ENCODE measurements at regions not wholly inside any gene's neighbourhood (a gene's known extent, or its start where the extent isn't known, plus 50 kb on each side); places are given as distances from the start of the nearest gene placed in this dataset.

DNA sequence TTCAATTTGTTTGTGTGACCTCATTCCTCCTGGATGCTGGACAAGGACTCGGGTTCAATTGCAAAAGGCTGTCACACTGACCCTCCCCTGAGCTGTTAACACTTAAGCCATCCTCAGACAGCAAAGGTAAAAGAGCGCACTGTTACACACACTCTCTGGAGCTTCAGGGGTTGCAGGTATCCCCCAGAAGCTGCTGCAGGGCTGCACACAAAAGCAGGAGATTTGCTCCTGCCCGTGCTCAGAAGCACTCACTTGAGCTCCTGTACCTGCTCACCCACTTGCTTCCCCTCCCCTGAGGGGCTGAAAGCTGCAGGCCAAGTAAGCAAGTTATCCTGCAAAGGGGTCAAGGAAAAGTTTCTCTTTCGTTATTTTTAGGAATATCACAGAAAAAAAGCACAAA lies 886.2 kb upstream of the ZWINT start:
- no peaks in the 10 kb centered on the region for H3K9me3 ChIP-seq (ENCODE audit: insufficient read depth, low read depth, low read length)
- H3K27ac ChIP-seq (ENCODE audit: low read depth, low read length): no peak overlapping the region
- peak overlapping the region; percentile 8; the same call in 1 of the 2 replicates for H3K4me3 ChIP-seq (ENCODE audit: low read length)
- WGBS: 69% methylated on average over 4 of the region's 4 CpGs
- no peaks in the 10 kb centered on the region for H3K36me3 ChIP-seq (ENCODE audit: insufficient read depth, low read length)
- H3K9ac ChIP-seq (ENCODE audit: low read depth, low read length): 0 out of 2 replicates have a peak overlapping the region, but pooled peaks have one; percentile 12
- H3K4me1 ChIP-seq (ENCODE audit: insufficient read depth, low read length): no peaks in the 10 kb centered on the region
- no peaks in the 10 kb centered on the region for H3K27me3 ChIP-seq (ENCODE audit: insufficient read depth, low read length)

DNA sequence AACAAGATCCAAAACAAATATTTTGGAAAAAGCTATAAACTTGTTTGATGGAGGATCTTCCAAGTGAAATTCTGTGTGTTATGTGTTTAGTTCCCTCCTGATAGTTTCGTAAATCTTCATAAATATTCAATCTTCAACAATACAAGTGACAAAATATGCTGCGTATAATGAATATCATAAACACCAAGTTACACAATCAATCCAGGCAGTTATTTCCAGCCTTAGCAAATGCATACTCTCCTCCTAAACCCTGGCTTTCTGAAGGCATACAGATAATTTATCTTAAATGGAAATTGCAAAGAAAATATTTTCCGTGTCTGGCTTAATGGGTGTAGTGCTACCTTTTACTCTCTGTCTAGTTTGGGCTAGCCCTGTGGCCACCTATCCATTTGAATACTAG lies 864.9 kb upstream of the ZWINT start:
- H3K4me3 ChIP-seq (ENCODE audit: low read length): no peak overlapping the region
- H3K9ac ChIP-seq (ENCODE audit: low read depth, low read length): no peak overlapping the region
- no peak overlapping the region for H3K27ac ChIP-seq (ENCODE audit: low read depth, low read length)
- no peaks in the 10 kb centered on the region for H3K36me3 ChIP-seq (ENCODE audit: insufficient read depth, low read length)
- H3K4me1 ChIP-seq (ENCODE audit: insufficient read depth, low read length): peaks cover 57% of the 10 kb centered on the region
- no peaks in the 10 kb centered on the region for H3K27me3 ChIP-seq (ENCODE audit: insufficient read depth, low read length)
- peaks cover 3% of the 10 kb centered on the region; the same call in 1 of the 2 replicates for H3K9me3 ChIP-seq (ENCODE audit: insufficient read depth, low read depth, low read length)
- 100% methylated on average over 3 of the region's 3 CpGs for WGBS

DNA sequence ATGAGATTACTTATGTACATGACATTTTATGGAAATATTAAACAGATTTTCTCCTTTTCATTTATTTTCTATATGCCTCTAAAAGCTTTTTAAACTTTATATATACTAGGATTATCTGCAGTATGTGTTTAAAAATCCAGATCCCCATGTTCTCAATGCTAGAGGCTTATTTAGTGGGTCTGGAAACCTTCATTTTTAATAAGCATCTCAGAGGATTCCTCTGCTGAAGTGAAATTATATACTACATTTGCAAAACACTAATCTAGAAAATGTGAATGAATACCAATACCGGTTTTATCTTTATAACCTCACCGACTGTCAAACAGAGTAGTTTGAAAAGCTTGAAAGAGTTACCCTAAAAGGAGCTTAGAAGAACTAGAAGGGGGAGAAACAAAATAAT lies 863.8 kb upstream of the ZWINT start:
- Histone ChIP-seq H3K4me1 (ENCODE audit: insufficient read depth, low read length) (peaks cover 66% of the 10 kb centered on the region), H3K36me3 (ENCODE audit: insufficient read depth, low read length) (no peaks in the 10 kb centered on the region), H3K9ac (ENCODE audit: low read depth, low read length) (no peak overlapping the region; the same call in 1 of the 2 replicates), H3K27ac (ENCODE audit: low read depth, low read length) (peak overlapping the region; percentile 99; the same call in 1 of the 2 replicates), H3K4me3 (ENCODE audit: low read length) (no peak overlapping the region), H3K9me3 (ENCODE audit: insufficient read depth, low read depth, low read length) (peaks cover 3% of the 10 kb centered on the region; the same call in 1 of the 2 replicates), H3K27me3 (ENCODE audit: insufficient read depth, low read length) (no peaks in the 10 kb centered on the region)
- no CpG with 5 or more reads among the region's 2 CpGs for WGBS

DNA sequence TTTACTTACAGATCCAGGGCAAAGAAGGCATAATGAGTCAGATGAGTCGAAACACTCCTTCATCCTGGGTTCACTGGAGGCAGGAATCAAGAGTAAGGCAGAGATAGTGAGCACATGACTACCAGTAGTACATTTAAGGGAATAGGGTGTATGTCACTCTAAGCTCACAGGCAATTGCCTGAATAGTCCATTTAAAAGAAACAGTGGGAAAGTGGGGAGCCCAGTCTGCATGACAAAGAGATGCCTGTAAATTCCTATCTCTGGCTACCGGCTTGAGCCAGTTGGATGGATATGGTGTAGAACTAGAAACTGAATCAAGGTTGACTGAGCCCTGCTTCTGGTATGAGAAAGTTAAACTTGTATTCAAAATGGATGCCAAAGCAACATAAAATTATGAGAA lies 861.5 kb upstream of the ZWINT start:
- H3K27ac ChIP-seq (ENCODE audit: low read depth, low read length): peak overlapping the region; percentile 99
- peak overlapping the region; percentile 65 for H3K4me3 ChIP-seq (ENCODE audit: low read length)
- H3K27me3 ChIP-seq (ENCODE audit: insufficient read depth, low read length): no peaks in the 10 kb centered on the region
- peaks cover 87% of the 10 kb centered on the region for H3K4me1 ChIP-seq (ENCODE audit: insufficient read depth, low read length)
- H3K9ac ChIP-seq (ENCODE audit: low read depth, low read length): peak overlapping the region; percentile 77
- no peaks in the 10 kb centered on the region for H3K36me3 ChIP-seq (ENCODE audit: insufficient read depth, low read length)
- WGBS: 17% methylated on average over 2 of the region's 2 CpGs
- H3K9me3 ChIP-seq (ENCODE audit: insufficient read depth, low read depth, low read length): no peaks in the 10 kb centered on the region

DNA sequence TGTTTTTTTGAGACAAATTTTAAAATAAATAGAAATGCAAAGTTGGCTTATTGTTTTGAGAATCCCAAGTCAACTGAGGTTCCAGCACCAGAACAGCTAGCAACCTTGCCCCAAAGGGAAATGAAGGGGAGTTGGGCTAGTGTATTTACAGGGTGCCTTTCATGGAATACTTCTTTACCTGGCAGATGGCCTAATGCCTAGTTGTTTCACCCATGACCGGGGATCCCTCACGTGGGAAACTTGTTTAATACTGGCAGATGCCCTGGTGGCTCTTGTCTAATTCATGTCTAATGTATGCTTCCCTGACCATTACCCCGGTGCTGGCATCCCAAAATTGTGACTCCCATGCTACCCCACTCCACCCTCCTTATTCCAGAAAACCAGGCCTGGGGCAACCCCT lies 861.1 kb upstream of the ZWINT start:
- Histone ChIP-seq H3K36me3 (ENCODE audit: insufficient read depth, low read length) (no peaks in the 10 kb centered on the region), H3K9me3 (ENCODE audit: insufficient read depth, low read depth, low read length) (no peaks in the 10 kb centered on the region), H3K9ac (ENCODE audit: low read depth, low read length) (peak overlapping the region; percentile 77), H3K27me3 (ENCODE audit: insufficient read depth, low read length) (no peaks in the 10 kb centered on the region), H3K4me1 (ENCODE audit: insufficient read depth, low read length) (peaks cover 87% of the 10 kb centered on the region), H3K4me3 (ENCODE audit: low read length) (peak overlapping the region; percentile 65), H3K27ac (ENCODE audit: low read depth, low read length) (peak overlapping the region; percentile 99)
- WGBS: 20% methylated on average over 3 of the region's 3 CpGs

DNA sequence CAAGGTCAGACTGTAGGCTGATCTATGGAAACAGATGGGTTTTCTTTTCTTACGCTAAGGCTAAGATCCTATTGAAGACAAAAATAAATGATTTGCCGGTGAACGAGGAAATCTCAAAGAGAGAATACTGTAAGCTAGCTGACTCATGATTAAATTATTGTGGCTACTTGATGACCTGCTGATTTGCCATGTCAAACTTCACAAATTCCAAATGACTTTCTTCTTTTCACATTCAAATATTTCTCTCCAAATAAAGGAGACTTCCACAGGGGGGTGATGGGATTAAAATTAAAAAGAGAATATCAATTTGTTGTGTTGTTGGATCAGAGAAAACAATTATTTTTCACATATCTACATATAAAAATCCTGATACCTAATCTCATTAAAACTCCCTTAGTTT lies 860.6 kb upstream of the ZWINT start:
- Histone ChIP-seq H3K9me3 (ENCODE audit: insufficient read depth, low read depth, low read length) (no peaks in the 10 kb centered on the region), H3K27me3 (ENCODE audit: insufficient read depth, low read length) (no peaks in the 10 kb centered on the region), H3K36me3 (ENCODE audit: insufficient read depth, low read length) (no peaks in the 10 kb centered on the region), H3K4me3 (ENCODE audit: low read length) (peak overlapping the region; percentile 65), H3K9ac (ENCODE audit: low read depth, low read length) (peak overlapping the region; percentile 77), H3K4me1 (ENCODE audit: insufficient read depth, low read length) (peaks cover 84% of the 10 kb centered on the region), H3K27ac (ENCODE audit: low read depth, low read length) (peak overlapping the region; percentile 99)
- WGBS: 10% methylated on average over 3 of the region's 3 CpGs

DNA sequence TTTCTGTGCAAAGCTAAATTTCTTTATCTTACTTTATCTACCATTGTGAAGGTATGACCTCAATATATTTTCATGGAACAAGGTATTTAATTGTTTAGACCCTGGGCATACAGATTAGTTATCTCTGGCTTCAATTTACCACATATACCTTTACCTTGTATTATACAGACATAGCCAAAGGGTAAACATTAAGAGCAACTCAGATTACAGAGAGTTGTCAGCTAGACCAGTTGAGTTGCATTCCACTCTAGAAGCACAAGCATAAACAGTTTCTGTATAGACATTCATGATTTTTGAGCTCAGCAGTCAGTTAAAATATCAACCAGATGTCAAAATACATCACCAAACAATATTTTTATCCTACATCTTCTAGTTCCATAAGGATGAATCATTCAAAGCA lies 857.3 kb upstream of the ZWINT start:
- Histone ChIP-seq H3K4me3 (ENCODE audit: low read length) (peak overlapping the region; percentile 10; the same call in 1 of the 2 replicates), H3K36me3 (ENCODE audit: insufficient read depth, low read length) (peaks cover 7% of the 10 kb centered on the region; the same call in 1 of the 2 replicates), H3K9me3 (ENCODE audit: insufficient read depth, low read depth, low read length) (no peaks in the 10 kb centered on the region; the same call in 1 of the 2 replicates), H3K9ac (ENCODE audit: low read depth, low read length) (no peak overlapping the region), H3K27me3 (ENCODE audit: insufficient read depth, low read length) (no peaks in the 10 kb centered on the region), H3K4me1 (ENCODE audit: insufficient read depth, low read length) (peaks cover 58% of the 10 kb centered on the region), H3K27ac (ENCODE audit: low read depth, low read length) (no peak overlapping the region)

DNA sequence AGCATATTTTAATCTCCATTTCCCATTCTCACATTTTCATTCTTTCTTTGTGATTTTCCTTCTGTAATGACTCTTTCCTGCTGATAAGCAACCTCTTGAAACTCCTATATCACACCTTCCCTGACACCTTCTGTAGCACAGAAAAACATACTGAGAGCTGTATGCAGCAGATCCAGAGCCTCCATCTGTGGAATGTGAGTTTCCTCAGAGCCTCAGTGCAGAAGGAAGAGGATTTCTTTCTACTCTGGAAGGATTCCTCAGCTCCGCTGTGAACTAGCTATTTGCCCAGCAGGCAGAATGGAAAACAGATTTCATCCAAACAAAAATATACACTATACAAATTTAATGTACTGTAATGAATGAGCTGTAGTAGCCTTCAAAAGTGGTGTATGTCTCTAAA lies 841.3 kb upstream of the ZWINT start:
- H3K4me3 ChIP-seq (ENCODE audit: low read length): no peak overlapping the region
- H3K36me3 ChIP-seq (ENCODE audit: insufficient read depth, low read length): no peaks in the 10 kb centered on the region
- WGBS: 40% methylated on average over 1 of the region's 1 CpG
- no peaks in the 10 kb centered on the region for H3K4me1 ChIP-seq (ENCODE audit: insufficient read depth, low read length)
- no peaks in the 10 kb centered on the region for H3K9me3 ChIP-seq (ENCODE audit: insufficient read depth, low read depth, low read length)
- H3K27ac ChIP-seq (ENCODE audit: low read depth, low read length): no peak overlapping the region
- H3K9ac ChIP-seq (ENCODE audit: low read depth, low read length): no peak overlapping the region
- H3K27me3 ChIP-seq (ENCODE audit: insufficient read depth, low read length): no peaks in the 10 kb centered on the region

DNA sequence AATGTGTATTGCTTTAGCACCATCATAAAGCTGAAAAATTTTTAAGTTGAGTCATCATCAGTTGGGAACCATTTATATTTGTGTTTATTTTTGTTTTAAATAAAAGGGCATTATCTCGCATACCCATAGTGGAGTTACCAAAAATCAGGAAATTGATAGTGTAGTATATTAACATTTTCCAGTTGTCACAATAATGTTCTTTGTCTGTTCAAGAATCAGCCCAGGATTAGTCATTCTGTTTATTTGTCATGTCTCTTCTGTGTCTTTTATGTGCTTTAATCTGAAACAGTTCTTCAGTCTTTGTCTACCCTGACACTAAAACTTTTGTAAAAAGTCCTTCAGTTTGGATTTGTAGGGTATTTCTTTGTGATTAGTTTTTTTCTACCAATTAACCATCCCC lies 827.8 kb upstream of the ZWINT start:
- H3K27ac ChIP-seq (ENCODE audit: low read depth, low read length): no peak overlapping the region
- H3K9me3 ChIP-seq (ENCODE audit: insufficient read depth, low read depth, low read length): peaks cover 4% of the 10 kb centered on the region; the same call in 1 of the 2 replicates
- no peak overlapping the region for H3K4me3 ChIP-seq (ENCODE audit: low read length)
- no peaks in the 10 kb centered on the region for H3K4me1 ChIP-seq (ENCODE audit: insufficient read depth, low read length)
- no peak overlapping the region for H3K9ac ChIP-seq (ENCODE audit: low read depth, low read length)
- no peaks in the 10 kb centered on the region for H3K36me3 ChIP-seq (ENCODE audit: insufficient read depth, low read length)
- WGBS: 100% methylated on average over 1 of the region's 1 CpG
- H3K27me3 ChIP-seq (ENCODE audit: insufficient read depth, low read length): no peaks in the 10 kb centered on the region

DNA sequence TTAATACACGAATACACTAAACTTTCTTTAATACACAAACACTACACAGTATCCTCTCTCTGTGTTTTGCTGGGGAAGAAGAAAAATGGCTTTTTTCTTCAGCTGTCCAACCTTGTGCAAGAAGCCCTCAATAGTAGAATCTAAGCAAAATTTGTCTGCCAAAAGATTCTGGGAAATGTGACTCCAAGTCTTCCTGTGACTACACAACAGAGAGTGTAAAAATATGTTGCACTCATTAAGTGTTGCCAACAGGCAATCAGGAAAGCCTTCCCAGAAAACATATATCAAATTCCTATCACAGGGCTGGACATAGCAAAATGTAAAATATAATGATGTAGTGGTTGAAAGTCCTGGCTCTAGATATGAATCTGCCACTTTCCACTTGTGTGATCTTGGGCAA lies 825.1 kb upstream of the ZWINT start:
- Histone ChIP-seq H3K4me1 (ENCODE audit: insufficient read depth, low read length) (no peaks in the 10 kb centered on the region; the same call in 1 of the 2 replicates), H3K4me3 (ENCODE audit: low read length) (no peak overlapping the region), H3K36me3 (ENCODE audit: insufficient read depth, low read length) (no peaks in the 10 kb centered on the region), H3K27ac (ENCODE audit: low read depth, low read length) (no peak overlapping the region), H3K27me3 (ENCODE audit: insufficient read depth, low read length) (no peaks in the 10 kb centered on the region), H3K9me3 (ENCODE audit: insufficient read depth, low read depth, low read length) (no peaks in the 10 kb centered on the region; the same call in 1 of the 2 replicates), H3K9ac (ENCODE audit: low read depth, low read length) (no peak overlapping the region)
- WGBS: 100% methylated on average over 1 of the region's 1 CpG

DNA sequence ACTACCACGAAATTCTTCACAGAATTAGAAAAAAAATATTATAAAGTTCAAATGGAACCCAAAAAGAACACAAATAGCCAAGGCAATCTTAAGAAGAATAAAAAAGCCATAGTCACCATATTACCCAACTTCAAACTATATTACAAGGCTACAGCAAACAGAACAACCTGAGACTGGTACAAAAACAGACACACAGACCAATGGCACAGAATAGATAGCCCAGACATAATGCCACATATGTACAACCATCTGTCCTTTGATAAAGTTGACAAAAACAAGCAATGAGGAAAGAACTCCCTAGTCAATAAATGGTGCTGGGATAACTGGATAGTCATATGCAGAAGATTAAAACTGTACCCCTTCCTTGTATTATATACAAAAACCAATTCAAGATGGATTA lies 808.5 kb upstream of the ZWINT start:
- Histone ChIP-seq H3K9me3 (ENCODE audit: insufficient read depth, low read depth, low read length) (no peaks in the 10 kb centered on the region), H3K27ac (ENCODE audit: low read depth, low read length) (no peak overlapping the region), H3K36me3 (ENCODE audit: insufficient read depth, low read length) (no peaks in the 10 kb centered on the region), H3K4me1 (ENCODE audit: insufficient read depth, low read length) (peaks cover 7% of the 10 kb centered on the region), H3K27me3 (ENCODE audit: insufficient read depth, low read length) (no peaks in the 10 kb centered on the region), H3K4me3 (ENCODE audit: low read length) (no peak overlapping the region), H3K9ac (ENCODE audit: low read depth, low read length) (no peak overlapping the region)
- WGBS: no CpG with 5 or more reads among the region's 1 CpG

DNA sequence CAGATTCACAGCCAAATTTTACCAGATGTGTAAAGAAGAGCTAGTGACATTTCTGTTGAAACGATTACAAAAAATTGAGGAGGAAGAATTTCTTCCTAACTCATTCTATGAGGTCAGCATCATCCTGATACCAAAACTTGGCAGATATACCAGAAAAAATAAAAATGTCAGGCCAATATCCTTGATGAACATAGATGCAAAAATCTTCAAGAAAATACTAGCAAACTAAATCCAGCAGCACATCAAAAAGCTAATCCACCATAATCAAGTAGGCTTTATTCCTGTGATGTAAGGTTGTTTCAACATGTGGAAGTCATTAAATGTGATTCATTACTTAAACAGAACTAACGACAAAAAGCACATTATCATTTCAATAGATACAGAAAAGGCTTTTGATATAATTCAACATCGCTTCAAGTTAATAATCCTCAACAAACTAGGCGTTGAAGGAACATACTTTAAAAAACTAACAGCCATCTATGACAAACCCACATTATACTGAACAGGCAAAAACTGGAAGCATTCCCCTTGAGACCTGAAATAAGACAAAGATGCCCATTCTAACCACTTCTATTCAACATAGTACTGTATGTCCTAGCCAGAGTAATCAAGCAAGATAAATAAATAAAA lies 807.7 kb upstream of the ZWINT start:
- no peaks in the 10 kb centered on the region for H3K36me3 ChIP-seq (ENCODE audit: insufficient read depth, low read length)
- WGBS: 82% methylated on average over 3 of the region's 4 CpGs
- H3K4me1 ChIP-seq (ENCODE audit: insufficient read depth, low read length): peaks cover 7% of the 10 kb centered on the region
- H3K9ac ChIP-seq (ENCODE audit: low read depth, low read length): no peak overlapping the region
- no peaks in the 10 kb centered on the region for H3K27me3 ChIP-seq (ENCODE audit: insufficient read depth, low read length)
- no peak overlapping the region for H3K27ac ChIP-seq (ENCODE audit: low read depth, low read length)
- H3K4me3 ChIP-seq (ENCODE audit: low read length): no peak overlapping the region
- no peaks in the 10 kb centered on the region for H3K9me3 ChIP-seq (ENCODE audit: insufficient read depth, low read depth, low read length)
